NCI-H446 treated with DMSO at 0.1 percent for 48 hours (cell line): ENCODE measurements at regions not wholly inside any gene's neighbourhood (a gene's known extent, or its start where the extent isn't known, plus 50 kb on each side); places are given as distances from the start of the nearest gene placed in this dataset.
"Not testable (repeated sequence)": the region's sequence is repeated elsewhere in the genome, so short reads cannot be mapped to it uniquely, and the experiment has no call there.

Experiments used
- DNase-seq: peaks from one replicate; lab custom pipeline; 2025; lab: John Stamatoyannopoulos, UW

DNA sequence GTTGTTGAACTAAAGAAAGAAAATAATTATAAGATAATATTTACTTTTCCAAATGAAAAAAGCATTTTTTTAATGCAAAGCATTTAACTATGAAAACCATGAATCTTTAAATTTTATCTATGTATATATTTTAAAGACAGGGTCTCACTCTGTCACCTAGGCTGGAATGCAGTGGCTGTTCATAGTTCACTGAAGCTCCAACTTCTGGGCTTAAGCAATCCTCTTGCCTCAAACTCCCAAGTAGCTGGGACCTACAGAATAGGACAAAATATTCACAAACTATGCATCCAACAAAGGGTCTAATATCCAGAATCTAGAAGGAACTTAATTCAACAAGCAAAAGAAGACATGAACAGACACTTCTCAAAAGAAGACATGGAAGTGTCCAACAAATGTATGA is 55.9 kb upstream of the ALB start:
- DNase-seq, result no peak

- DNase-seq, result no peak
These were observed 56.6 kb upstream of the ALB start for GRCh38 chr4:73347497-73347896.

- no peak for DNase-seq
These were observed 58.6 kb upstream of the ALB start for GRCh38 chr4:73345399-73345975.

GRCh38 chr4:73344106-73344505 is 60.0 kb upstream of the ALB start:
- DNase-seq, result no peak

DNA sequence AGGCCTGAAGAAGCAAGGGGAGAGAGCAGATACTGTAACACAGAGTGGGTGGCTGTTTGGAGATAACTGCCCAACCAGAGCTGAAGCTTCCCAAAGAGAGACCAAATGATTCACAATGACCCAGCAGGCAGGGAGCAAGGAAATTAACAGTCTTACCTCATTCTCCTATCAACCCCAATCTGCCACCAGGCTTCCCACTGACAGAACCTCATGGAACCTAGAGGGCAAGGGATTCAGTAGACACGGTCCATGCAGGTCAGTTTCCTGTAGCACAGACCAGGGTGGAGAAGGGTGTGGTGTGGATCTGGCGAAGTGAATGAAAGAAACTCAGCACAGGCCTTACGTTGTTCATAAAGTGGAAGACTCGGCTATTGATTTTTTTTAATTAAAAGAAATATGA is 60.7 kb upstream of the ALB start:
- no peak for DNase-seq

DNA sequence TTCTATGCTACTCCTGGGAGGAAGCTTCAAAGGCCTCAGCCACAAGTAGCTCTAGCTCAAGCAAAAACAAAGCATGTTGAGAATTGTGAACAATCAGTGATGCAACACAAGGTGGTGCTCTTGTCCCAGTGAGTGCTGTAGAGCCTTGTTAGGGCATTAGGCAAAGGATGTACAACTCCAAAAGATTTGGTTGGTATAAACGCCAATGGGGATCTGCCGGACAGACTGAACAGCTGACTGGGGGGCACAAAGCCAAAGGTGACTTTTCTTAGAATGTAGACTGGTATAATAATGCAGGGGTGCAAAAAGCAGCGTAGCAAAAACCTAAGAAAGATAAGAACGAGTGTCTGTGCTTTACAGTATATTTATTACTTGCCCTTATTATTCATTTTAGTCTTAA is 62.6 kb upstream of the ALB start:
- peak; percentile 20 for DNase-seq

GRCh38 chr4:73340917-73341316 is 63.2 kb upstream of the ALB start:
- no peak for DNase-seq

DNA sequence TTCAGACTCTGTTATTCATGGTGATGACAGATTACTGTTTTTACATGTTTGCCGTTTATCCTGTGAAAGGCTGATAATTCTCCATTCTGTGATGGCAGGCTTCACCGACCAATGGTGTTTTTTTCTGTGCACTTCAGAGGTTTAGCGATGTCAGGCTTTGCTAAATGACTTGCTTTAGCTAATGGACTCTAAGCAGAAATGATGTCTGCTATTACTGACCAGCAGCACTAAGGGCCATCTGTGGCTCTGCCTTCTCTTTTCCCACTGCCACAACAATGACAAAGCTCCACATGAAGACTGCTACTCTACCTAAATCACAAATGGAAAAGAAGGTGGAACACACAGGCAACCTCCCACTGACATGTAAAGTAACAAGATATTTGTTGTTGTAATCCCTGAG is 68.4 kb upstream of the ALB start:
- DNase-seq, result no peak

DNA sequence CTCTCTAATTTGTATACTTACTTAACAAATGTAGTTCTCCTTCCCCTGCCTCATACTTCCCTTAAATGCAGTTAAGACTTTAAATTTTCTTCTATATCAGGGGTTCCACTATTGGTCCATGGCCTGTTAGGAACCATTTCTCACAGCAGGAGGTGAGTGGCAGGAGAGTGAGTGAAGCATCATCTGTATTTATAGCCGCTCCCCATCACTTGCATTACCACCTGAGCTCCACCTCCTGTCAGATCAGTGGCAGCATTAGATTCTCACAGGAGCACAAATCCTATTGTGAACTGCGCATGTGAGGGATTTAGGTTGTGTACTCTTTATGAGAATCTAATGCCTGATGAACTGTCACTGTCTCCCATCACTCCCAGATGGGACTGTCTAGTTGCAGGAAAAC is 72.1 kb upstream of the ALB start:
- not testable (repeated sequence) for DNase-seq

DNA sequence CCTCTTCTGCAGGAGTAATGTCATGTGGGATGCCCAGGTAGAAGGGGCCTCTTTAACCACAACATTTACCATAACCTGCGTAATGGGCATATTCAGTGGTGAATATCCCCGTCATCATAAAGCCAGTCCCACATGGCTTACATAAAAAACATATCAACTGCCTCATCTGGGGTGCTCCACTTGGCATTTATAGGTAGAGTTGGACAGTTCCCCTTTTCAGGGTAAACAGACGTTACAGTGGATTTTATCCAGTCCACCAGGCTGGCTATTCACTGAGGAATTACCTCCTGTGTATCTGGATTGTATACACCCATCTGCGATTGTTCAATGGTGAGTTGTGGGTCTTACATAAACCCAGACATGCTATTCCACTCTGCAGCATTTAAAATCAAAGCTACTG is 70.7 kb upstream of the ANKRD17 start:
- DNase-seq, result no peak

DNA sequence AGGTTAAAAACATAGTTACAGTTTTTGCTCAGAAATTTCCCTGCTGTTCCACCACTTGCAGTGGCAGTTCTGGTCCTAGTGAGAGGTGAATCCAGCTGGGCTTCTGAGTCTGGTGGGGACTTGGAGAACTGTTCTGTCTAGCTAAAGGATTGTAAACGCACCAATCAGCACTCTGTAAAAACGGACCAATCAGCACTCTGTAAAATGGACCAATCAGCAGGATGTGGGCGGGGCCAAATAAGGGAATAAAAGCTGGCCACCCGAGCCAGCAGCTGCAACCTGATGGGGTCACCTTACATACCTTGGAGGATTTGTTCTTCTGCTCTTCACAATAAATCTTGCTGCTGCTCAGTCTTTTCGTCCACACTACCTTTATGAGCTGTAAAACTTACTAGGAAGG is 67.2 kb upstream of the ANKRD17 start:
- DNase-seq, result not testable (repeated sequence)

DNA sequence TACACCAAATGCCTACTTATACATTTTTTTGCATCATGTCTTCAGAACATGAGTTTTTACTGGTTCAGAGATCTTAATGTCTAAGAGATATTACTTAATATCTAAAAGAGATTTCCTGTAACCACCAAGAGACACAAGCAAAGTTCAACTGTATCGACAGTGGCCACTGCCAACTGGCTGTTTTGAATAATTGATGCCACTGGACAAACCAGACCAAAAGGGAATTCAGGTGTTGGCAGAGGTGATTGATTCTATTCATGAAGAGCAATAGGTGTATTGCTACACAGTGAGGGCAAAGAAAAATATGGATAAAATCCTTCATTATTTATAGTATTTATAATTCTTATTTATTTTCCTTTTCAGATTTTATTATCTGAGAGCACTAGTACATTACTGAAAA is 58.5 kb upstream of the ANKRD17 start:
- no peak for DNase-seq

DNA sequence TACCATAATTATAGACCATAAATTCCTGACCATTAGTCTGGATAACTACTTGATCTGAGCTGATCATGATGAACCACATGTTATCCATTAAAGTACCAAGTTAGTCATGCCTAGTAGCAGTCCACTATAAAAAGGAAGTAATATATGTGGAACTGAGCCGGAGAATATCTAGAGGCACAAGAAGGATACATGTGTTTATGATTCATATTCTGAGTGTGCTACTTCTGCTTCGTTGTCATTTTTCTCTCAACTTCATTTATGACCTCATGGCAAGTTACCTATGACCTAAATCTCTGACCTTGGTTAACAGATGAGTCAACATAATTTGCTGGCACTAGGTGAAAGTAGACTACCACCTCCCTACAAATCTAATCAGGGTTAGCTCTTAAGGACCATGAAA is 56.5 kb upstream of the ANKRD17 start:
- DNase-seq, result no peak

DNA sequence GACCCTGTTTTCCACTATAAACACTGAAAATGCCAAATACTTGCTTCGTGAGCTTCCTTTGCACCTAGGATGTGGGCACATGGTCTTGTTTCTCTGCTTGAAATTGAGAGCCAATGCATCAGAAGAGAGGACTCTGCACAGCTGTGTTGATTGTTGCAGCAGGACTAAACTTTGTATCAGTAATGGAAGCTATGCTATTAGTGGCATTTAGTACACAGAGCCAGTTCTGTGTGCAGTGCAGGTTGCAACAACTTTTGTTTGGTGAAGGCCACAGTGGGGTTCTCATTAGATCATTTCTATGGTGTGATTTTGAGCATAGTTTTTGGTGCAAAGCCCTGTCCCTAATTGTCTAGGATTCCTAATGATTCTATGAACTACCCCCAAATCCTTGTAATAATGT is 54.4 kb upstream of the ANKRD17 start:
- no peak for DNase-seq

- DNase-seq, result peak; percentile 3
These were observed 52.8 kb upstream of the ANKRD17 start for GRCh38 chr4:73311428-73311827.

- no peak for DNase-seq
These were observed 50.6 kb upstream of the ANKRD17 start for GRCh38 chr4:73309211-73309610.
